SK-N-MC (cell line): ENCODE measurements at regions not wholly inside any gene's neighbourhood (a gene's known extent, or its start where the extent isn't known, plus 50 kb on each side); places are given as distances from the start of the nearest gene placed in this dataset.

Source experiments
- EZH2 ChIP-seq: fragments of 200-600 bp; sonication (generic); IDR thresholded peaks from one replicate; pipeline ENCODE4 v1.6.1; 2017; ENCODE audit warnings: antibody characterized with exemption
- POLR2AphosphoS5 ChIP-seq: IDR thresholded peaks from 2 replicates; pipeline ENCODE4 v1.6.1; 2012; ENCODE audit warnings: mild to moderate bottlenecking, low read depth, low read length, borderline replicate concordance

DNA sequence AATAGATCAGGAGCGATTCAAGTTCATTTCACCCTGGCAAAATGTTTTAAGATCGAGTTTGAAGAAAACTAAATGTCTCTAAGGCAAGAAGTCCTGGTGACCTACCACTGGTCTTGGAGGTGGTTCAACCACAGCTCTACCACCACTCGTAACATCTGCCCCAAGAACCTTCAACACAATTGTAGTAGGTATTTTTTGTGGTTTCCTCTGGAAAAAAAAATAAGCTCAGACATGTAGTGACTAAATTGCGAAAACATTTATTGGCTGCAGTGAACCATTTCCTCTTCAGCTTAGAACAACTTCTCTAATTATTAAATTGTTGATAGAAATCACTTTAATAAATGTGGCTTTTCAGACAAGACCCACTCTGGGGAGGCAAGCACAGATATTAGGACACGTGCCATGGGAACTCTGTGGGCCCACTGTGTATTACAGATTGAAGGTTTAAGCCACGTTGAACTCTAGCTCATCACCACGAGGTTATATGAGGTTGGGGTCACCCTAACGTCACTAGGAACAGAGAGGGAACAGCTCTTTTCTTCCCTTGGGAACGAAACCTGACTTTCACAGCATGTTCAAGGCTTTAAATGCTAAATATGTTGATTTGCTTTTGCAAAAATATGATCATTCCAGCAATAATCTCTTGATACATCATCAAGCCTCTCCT lies 142.9 kb downstream of the HSD17B3 start:
- TF ChIP-seq POLR2AphosphoS5 (no peak), EZH2 (no peak)
